ENCODE measurements at regions not wholly inside any gene's neighbourhood (a gene's known extent, or its start where the extent isn't known, plus 50 kb on each side); places are given as distances from the start of the nearest gene placed in this dataset.

DNA sequence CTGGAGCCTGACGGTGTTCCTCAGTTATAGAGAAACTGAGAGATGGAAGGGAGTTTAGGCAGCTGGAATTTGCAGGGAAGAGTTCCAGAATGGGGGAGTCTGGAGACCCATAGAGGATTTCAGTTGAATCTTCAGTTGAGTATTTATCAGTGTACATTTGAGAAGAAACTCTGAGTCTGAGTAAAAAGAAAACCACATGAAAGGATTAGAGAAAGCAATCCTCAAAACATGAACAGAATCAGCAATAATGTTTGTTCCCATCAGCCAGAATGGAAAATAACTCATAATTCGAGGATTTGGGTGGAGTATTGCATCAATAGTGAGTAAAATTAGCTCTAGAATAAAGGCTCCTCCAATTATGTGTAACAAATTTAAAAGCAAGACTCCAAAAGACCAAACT lies 130.0 kb upstream of the AHR start:
- TF ChIP-seq, protein P1, sequence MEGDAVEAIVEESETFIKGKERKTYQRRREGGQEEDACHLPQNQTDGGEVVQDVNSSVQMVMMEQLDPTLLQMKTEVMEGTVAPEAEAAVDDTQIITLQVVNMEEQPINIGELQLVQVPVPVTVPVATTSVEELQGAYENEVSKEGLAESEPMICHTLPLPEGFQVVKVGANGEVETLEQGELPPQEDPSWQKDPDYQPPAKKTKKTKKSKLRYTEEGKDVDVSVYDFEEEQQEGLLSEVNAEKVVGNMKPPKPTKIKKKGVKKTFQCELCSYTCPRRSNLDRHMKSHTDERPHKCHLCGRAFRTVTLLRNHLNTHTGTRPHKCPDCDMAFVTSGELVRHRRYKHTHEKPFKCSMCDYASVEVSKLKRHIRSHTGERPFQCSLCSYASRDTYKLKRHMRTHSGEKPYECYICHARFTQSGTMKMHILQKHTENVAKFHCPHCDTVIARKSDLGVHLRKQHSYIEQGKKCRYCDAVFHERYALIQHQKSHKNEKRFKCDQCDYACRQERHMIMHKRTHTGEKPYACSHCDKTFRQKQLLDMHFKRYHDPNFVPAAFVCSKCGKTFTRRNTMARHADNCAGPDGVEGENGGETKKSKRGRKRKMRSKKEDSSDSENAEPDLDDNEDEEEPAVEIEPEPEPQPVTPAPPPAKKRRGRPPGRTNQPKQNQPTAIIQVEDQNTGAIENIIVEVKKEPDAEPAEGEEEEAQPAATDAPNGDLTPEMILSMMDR (IDR thresholded peaks at IDR 0.05; ENCODE audit: insufficient read depth, low read depth, low read length), result no peak
- no peak for TF ChIP-seq EZH2 (IDR thresholded peaks at IDR 0.05; ENCODE audit: insufficient read depth, low read length)
